IMR-90 (cell line): ENCODE measurements at regions not wholly inside any gene's neighbourhood (a gene's known extent, or its start where the extent isn't known, plus 50 kb on each side); places are given as distances from the start of the nearest gene placed in this dataset.
"Not testable (repeated sequence)": the region's sequence is repeated elsewhere in the genome, so short reads cannot be mapped to it uniquely, and the experiment has no call there.

ENCODE experiments used
- ATAC-seq: fragments of 200-7000 bp; cut with Tn5 transposase; 2 replicates; pipeline ENCODE4 v1.9.1; 2020; ENCODE audit warnings: low read depth, mild to moderate bottlenecking, moderate library complexity
- BruUV-seq: library from RNA; stranded (reverse); fragments of 400-500 nt; replicated peaks from 2 replicates; lab custom pipeline; 2021; lab: Mats Ljungman, UMichigan
- CTCF ChIA-PET: fragments of 300-600 bp; formaldehyde crosslinking; extraction: SDS; loops from one replicate; lab custom pipeline; 2021; ENCODE audit warnings: antibody characterized with exemption; lab: Yijun Ruan, JAX
- POLR2A ChIA-PET: fragments of 300-600 bp; sonication (Branson Sonifier 250); formaldehyde crosslinking; loops from one replicate; lab custom pipeline; 2022; ENCODE audit warnings: antibody characterized with exemption; ENCODE audit not compliant: unreplicated experiment; lab: Charles Lee
- DNase-seq: peaks from one replicate; pipeline ENCODE4 v3.0.0; 2013
- H2AFZ ChIP-seq: replicated peaks from 2 replicates; pipeline ENCODE3; 2013; ENCODE audit warnings: low read length, mild to moderate bottlenecking; ENCODE audit not compliant: poor library complexity
- H2AK5ac ChIP-seq: 2 replicates; pipeline ENCODE4 v1.6.1; 2013; ENCODE audit warnings: low read depth, low read length, inconsistent platforms
- H2AK9ac ChIP-seq: replicated peaks from 2 replicates; pipeline ENCODE3; 2013; ENCODE audit warnings: mild to moderate bottlenecking, low read depth, low read length, moderate library complexity; ENCODE audit not compliant: poor library complexity
- H2BK120ac ChIP-seq: 2 replicates; pipeline ENCODE4 v1.6.1; 2013; ENCODE audit warnings: low read depth, low read length, inconsistent platforms
- H2BK15ac ChIP-seq: 3 replicates; pipeline ENCODE4 v1.6.1; 2013; ENCODE audit warnings: low read depth, low read length, inconsistent platforms
- H2BK20ac ChIP-seq: 2 replicates; pipeline ENCODE4 v1.6.1; 2013; ENCODE audit warnings: low read depth, mild to moderate bottlenecking, inconsistent platforms, low read length, moderate library complexity
- H2BK5ac ChIP-seq: 2 replicates; pipeline ENCODE4 v1.6.1; 2013; ENCODE audit warnings: mild to moderate bottlenecking, low read depth, low read length, inconsistent platforms; ENCODE audit not compliant: poor library complexity, severe bottlenecking
- H3K14ac ChIP-seq: replicated peaks from 2 replicates; pipeline ENCODE4 v1.6.1; 2013; ENCODE audit warnings: low read depth, low read length, inconsistent platforms
- H3K18ac ChIP-seq: 2 replicates; pipeline ENCODE4 v1.6.1; 2013; ENCODE audit warnings: low read depth, low read length, control low read depth
- H3K23ac ChIP-seq: 2 replicates; pipeline ENCODE4 v1.6.1; 2013; ENCODE audit warnings: low read depth, low read length, inconsistent platforms
- H3K27ac ChIP-seq: 2 replicates; pipeline ENCODE4 v1.5.1; 2013; ENCODE audit warnings: mild to moderate bottlenecking, control low read depth, low read length; ENCODE audit not compliant: insufficient read depth
- H3K27me3 ChIP-seq: 2 replicates; pipeline ENCODE4 v1.6.1; 2013; ENCODE audit warnings: low read length; ENCODE audit not compliant: control insufficient read depth, insufficient read depth
- H3K36me3 ChIP-seq: 2 replicates; pipeline ENCODE4 v1.6.1; 2013; ENCODE audit warnings: low read length, mixed read lengths; ENCODE audit not compliant: control insufficient read depth, insufficient read depth
- H3K4ac ChIP-seq: 2 replicates; pipeline ENCODE4 v1.6.1; 2013; ENCODE audit warnings: low read depth, low read length, inconsistent platforms
- H3K4me1 ChIP-seq: 2 replicates; pipeline ENCODE4 v1.6.1; 2013; ENCODE audit warnings: low read length, mixed read lengths; ENCODE audit not compliant: control insufficient read depth, insufficient read depth
- H3K4me2 ChIP-seq: 2 replicates; pipeline ENCODE4 v1.6.1; 2013; ENCODE audit warnings: low read depth, mild to moderate bottlenecking, control low read depth, low read length, moderate library complexity
- H3K4me3 ChIP-seq: 2 replicates; pipeline ENCODE4 v1.5.1; 2013; ENCODE audit warnings: low read depth, mild to moderate bottlenecking, control low read depth, low read length, moderate library complexity; ENCODE audit not compliant: insufficient read depth
- H3K56ac ChIP-seq: 2 replicates; pipeline ENCODE4 v1.6.1; 2013; ENCODE audit warnings: low read length, inconsistent platforms; ENCODE audit not compliant: insufficient read depth; ENCODE audit errors: extremely low read depth
- H3K79me1 ChIP-seq, 2 experiments: 2 replicates each; pipeline ENCODE4 v1.6.1; 2013; ENCODE audit warnings: low read length in 2 of 2, inconsistent platforms in 1 of 2, low read depth in 1 of 2
- H3K9ac ChIP-seq: 2 replicates; pipeline ENCODE4 v1.6.1; 2013; ENCODE audit warnings: low read depth, low read length, control low read depth
- H3K9me1 ChIP-seq: 2 replicates; pipeline ENCODE4 v1.6.1; 2013; ENCODE audit warnings: low read length, inconsistent platforms; ENCODE audit not compliant: insufficient read depth
- H3K9me3 ChIP-seq: 2 replicates; pipeline ENCODE4 v1.6.1; 2013; ENCODE audit warnings: low read length; ENCODE audit not compliant: control insufficient read depth, insufficient read depth
- H4K20me1 ChIP-seq: 2 replicates; pipeline ENCODE4 v1.6.1; 2013; ENCODE audit warnings: low read length, inconsistent platforms; ENCODE audit not compliant: insufficient read depth
- H4K5ac ChIP-seq: 2 replicates; pipeline ENCODE4 v1.6.1; 2013; ENCODE audit warnings: mild to moderate bottlenecking, low read depth, low read length, control low read depth
- H4K8ac ChIP-seq, 2 experiments: 2 replicates each; pipeline ENCODE4 v1.6.1; 2013; ENCODE audit warnings: low read depth in 2 of 2, low read length in 2 of 2, control low read depth in 1 of 2, inconsistent platforms in 1 of 2
- H4K91ac ChIP-seq: 2 replicates; pipeline ENCODE4 v1.6.1; 2013; ENCODE audit warnings: low read depth, low read length, inconsistent platforms; ENCODE audit not compliant: insufficient read depth
- CHD1 ChIP-seq: IDR thresholded peaks from 2 replicates; pipeline ENCODE4 v1.6.1; 2012; ENCODE audit warnings: low read depth, low read length, improper control_type of control experiment
- MAFK ChIP-seq: IDR thresholded peaks from 2 replicates; pipeline ENCODE4 v1.6.1; 2012; ENCODE audit warnings: low read depth, low read length, improper control_type of control experiment
- WGBS, 2 experiments: methylation state at CpG; one replicate each; pipeline versions ENCODE4 v1.1.5 to v1.1.7; 2013; ENCODE audit warnings: missing lambda C conversion rate in 2 of 2; ENCODE audit not compliant: insufficient read length in 1 of 2; ENCODE audit errors: extremely low coverage in 2 of 2; 5-methylcytosine and 5-hydroxymethylcytosine counted together
- dilution Hi-C: fragments of 300-500 bp; cut with HindIII; formaldehyde crosslinking; loops from one replicate; pipeline ENCODE4 v1.14.3; 2018; ENCODE audit warnings: low sequenced_read_pairs; ENCODE audit not compliant: unreplicated experiment
- in situ Hi-C: fragments of 300-500 bp; cut with MboI; formaldehyde crosslinking; loops from 3 replicates; pipeline ENCODE4 v1.14.3; 2019; ENCODE audit warnings: low sequenced_read_pairs, inconsistent platforms, mixed read lengths
- intact Hi-C: fragments of 100-400 bp; cut with micrococcal nuclease; formaldehyde crosslinking; loops from 2 replicates; pipeline ENCODE4 v1.10.0; 2022

GRCh38 chr13:111590796-111591195 lies 270.4 kb downstream of the TEX29 start:
- CTCF ChIA-PET = no interaction called here
- Histone ChIP-seq H2BK15ac (no peak overlapping the region), H3K36me3 (no peaks in the 10 kb centered on the region), H3K9ac (no peak overlapping the region), H3K18ac (no peak overlapping the region), H4K20me1 (no peaks in the 10 kb centered on the region), H3K9me1 (no peaks in the 10 kb centered on the region), H2BK5ac (no peak overlapping the region), H3K9me3 (peaks cover 35% of the 10 kb centered on the region), H3K4me1 (no peaks in the 10 kb centered on the region), H3K23ac (no peak overlapping the region), H4K8ac (no peak overlapping the region), H4K5ac (no peak overlapping the region), H3K14ac (no peak overlapping the region), H3K4ac (no peak overlapping the region), H2AK5ac (no peak overlapping the region), H3K27me3 (no peaks in the 10 kb centered on the region), H2BK120ac (no peak overlapping the region), H2AFZ (no peak overlapping the region), H2AK9ac (no peak overlapping the region), H2BK20ac (no peak overlapping the region), H4K91ac (no peak overlapping the region), H3K79me1 (no peaks in the 10 kb centered on the region), H3K4me3 (no peak overlapping the region), H3K27ac (no peak overlapping the region), H3K4me2 (no peak overlapping the region), H3K56ac (no peak overlapping the region)
- BruUV-seq = no TSS peak
- no CpG with 5 or more reads among the region's 14 CpGs for WGBS, 2 experiments
- ATAC-seq (no peak), DNase-seq (no peak)
- dilution Hi-C loops = no loop called here
- in situ Hi-C loops = no loop called here
- 0 out of 2 replicates have a peak, but pooled peaks have one; percentile 5 for TF ChIP-seq MAFK
- TF ChIP-seq CHD1 = no peak
- intact Hi-C loops = no loop called here
- POLR2A ChIA-PET = no interaction called here

GRCh38 chr13:111593490-111593889 lies 273.0 kb downstream of the TEX29 start:
- POLR2A ChIA-PET, dilution Hi-C loops, BruUV-seq: not testable (repeated sequence)

More at GRCh38 chr13:111593490-111593889, 273.0 kb downstream of the TEX29 start:
- H3K14ac ChIP-seq, H2AFZ ChIP-seq, in situ Hi-C loops, H4K5ac ChIP-seq, H3K27me3 ChIP-seq, H4K20me1 ChIP-seq, intact Hi-C loops, H2AK5ac ChIP-seq, H3K18ac ChIP-seq, H2BK20ac ChIP-seq, H4K91ac ChIP-seq, H2BK120ac ChIP-seq, H3K4me2 ChIP-seq, CTCF ChIA-PET, H3K79me1 ChIP-seq, H3K23ac ChIP-seq, ATAC-seq, H3K36me3 ChIP-seq, H3K27ac ChIP-seq, H2BK5ac ChIP-seq, H3K4me3 ChIP-seq, H3K4me1 ChIP-seq, H2BK15ac ChIP-seq, H3K56ac ChIP-seq, H2AK9ac ChIP-seq, H3K4ac ChIP-seq, DNase-seq, H4K8ac ChIP-seq, H3K9me1 ChIP-seq, H3K9ac ChIP-seq: not testable (repeated sequence)
- peaks cover 39% of the 10 kb centered on the region for H3K9me3 ChIP-seq
- WGBS, 2 experiments = no CpG with 5 or more reads among the region's 4 CpGs
